ENCODE measurements at regions not wholly inside any gene's neighbourhood (a gene's known extent, or its start where the extent isn't known, plus 50 kb on each side); places are given as distances from the start of the nearest gene placed in this dataset.

- TF ChIP-seq POLR2AphosphoS5 (IDR thresholded peaks at IDR 0.05; ENCODE audit: low read depth, low read length): no peak
- TF ChIP-seq REST (IDR thresholded peaks at IDR 0.05; ENCODE audit: insufficient read depth in 1 of 2, low read depth in 2 of 2, low read length in 2 of 2): no peak
- TF ChIP-seq SIN3A (IDR thresholded peaks at IDR 0.05; ENCODE audit: borderline replicate concordance, insufficient read depth, low read length): no peak
- no peak for TF ChIP-seq TAF1 (IDR thresholded peaks at IDR 0.05; ENCODE audit: borderline replicate concordance, insufficient read depth, low read length)
These were observed 481.0 kb downstream of the SH2D1A start for GRCh38 chrX:124827258-124827845.
